Stimulated activated CD8-positive, alpha-beta memory T cell treated with anti-CD3 and anti-CD28 coated beads, Interleukin-12 subunit alpha, Interleukin-12 subunit beta, amount 100 ng/mL, for 1 hour (primary cell): ENCODE measurements at regions not wholly inside any gene's neighbourhood (a gene's known extent, or its start where the extent isn't known, plus 50 kb on each side); places are given as distances from the start of the nearest gene placed in this dataset.

Experiments used
- DNase-seq: peaks from one replicate; pipeline ENCODE4 v3.0.0-alpha.2; 2020; ENCODE audit warnings: low read depth

- no peak for DNase-seq
Measured at GRCh38 chr7:3195160-3195559, 105.9 kb upstream of the SDK1 start.

GRCh38 chr7:3196629-3197400 is 104.2 kb upstream of the SDK1 start:
- DNase-seq, result no peak

- no peak for DNase-seq
Measured at GRCh38 chr7:3197567-3198213, 103.4 kb upstream of the SDK1 start.

- DNase-seq, result no peak
Measured at GRCh38 chr7:3198316-3198715, 102.7 kb upstream of the SDK1 start.

- DNase-seq, result no peak
Measured at GRCh38 chr7:3200504-3200903, 100.5 kb upstream of the SDK1 start.

- DNase-seq, result no peak
Measured at GRCh38 chr7:3201306-3201705, 99.7 kb upstream of the SDK1 start.

- no peak for DNase-seq
Measured at GRCh38 chr7:3201937-3202710, 98.9 kb upstream of the SDK1 start.

GRCh38 chr7:3204526-3204925 is 96.5 kb upstream of the SDK1 start:
- DNase-seq, result no peak

- no peak for DNase-seq
Measured at GRCh38 chr7:3206101-3206500, 95.0 kb upstream of the SDK1 start.

GRCh38 chr7:3206771-3207191 is 94.3 kb upstream of the SDK1 start:
- DNase-seq, result no peak

GRCh38 chr7:3207387-3207902 is 93.6 kb upstream of the SDK1 start:
- DNase-seq, result no peak

- DNase-seq, result no peak
Measured at GRCh38 chr7:3210531-3210930, 90.5 kb upstream of the SDK1 start.

GRCh38 chr7:3214090-3214413 is 87.0 kb upstream of the SDK1 start:
- no peak for DNase-seq

GRCh38 chr7:3215624-3216585 is 85.1 kb upstream of the SDK1 start:
- no peak for DNase-seq

- DNase-seq, result no peak
Measured at GRCh38 chr7:3217166-3217565, 83.9 kb upstream of the SDK1 start.

GRCh38 chr7:3218411-3219225 is 82.4 kb upstream of the SDK1 start:
- DNase-seq, result no peak

- DNase-seq, result no peak
Measured at GRCh38 chr7:3229904-3230470, 71.1 kb upstream of the SDK1 start.

- DNase-seq, result no peak
Measured at GRCh38 chr7:3230908-3231307, 70.1 kb upstream of the SDK1 start.

- DNase-seq, result no peak
Measured at GRCh38 chr7:3232228-3232627, 68.8 kb upstream of the SDK1 start.

- no peak for DNase-seq
Measured at GRCh38 chr7:3233301-3233700, 67.8 kb upstream of the SDK1 start.

- no peak for DNase-seq
Measured at GRCh38 chr7:3234051-3234450, 67.0 kb upstream of the SDK1 start.
